Stimulated activated CD4-positive, alpha-beta T cell treated with anti-CD3 and anti-CD28 coated beads, Interleukin-4, amount 100 ng/mL, for 4 hours (primary cell): ENCODE measurements at regions not wholly inside any gene's neighbourhood (a gene's known extent, or its start where the extent isn't known, plus 50 kb on each side); places are given as distances from the start of the nearest gene placed in this dataset.
"Not testable (repeated sequence)": the region's sequence is repeated elsewhere in the genome, so short reads cannot be mapped to it uniquely, and the experiment has no call there.

Experiments used
- DNase-seq, 2 experiments: peaks; one replicate each; pipeline ENCODE4 v3.0.0-alpha.2; 2020

GRCh38 chr11:135075740-135076139 lies 663.7 kb upstream of the B3GAT1 start:
- DNase-seq: peak; percentile 15

DNA sequence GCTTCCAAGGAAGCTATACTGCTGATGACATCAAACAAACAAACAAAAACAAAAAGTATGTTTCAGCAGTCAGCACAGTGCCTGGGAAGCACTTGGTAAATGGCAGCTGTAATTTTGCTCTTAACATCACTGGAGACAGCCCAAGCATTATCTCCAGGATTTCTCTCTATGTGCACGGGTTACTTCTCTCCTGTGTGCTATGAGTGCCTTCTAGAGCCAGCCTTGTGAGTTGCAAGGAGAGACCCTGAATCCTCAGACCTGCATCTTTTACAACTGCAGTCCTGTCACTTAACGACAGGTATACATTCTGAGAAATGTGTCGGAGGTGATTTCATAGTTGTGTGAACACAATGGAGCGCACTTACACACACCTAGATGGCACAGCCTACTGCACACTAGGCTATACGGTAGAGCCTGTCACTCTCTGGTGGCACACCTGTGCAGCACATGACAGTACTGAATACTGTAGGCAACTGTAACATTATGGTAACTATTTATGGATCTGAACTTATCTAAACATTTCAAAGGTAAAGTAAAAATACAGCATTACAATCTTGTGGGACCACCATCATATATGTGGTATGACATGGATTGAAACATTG lies 662.5 kb upstream of the B3GAT1 start:
- no peak for DNase-seq

DNA sequence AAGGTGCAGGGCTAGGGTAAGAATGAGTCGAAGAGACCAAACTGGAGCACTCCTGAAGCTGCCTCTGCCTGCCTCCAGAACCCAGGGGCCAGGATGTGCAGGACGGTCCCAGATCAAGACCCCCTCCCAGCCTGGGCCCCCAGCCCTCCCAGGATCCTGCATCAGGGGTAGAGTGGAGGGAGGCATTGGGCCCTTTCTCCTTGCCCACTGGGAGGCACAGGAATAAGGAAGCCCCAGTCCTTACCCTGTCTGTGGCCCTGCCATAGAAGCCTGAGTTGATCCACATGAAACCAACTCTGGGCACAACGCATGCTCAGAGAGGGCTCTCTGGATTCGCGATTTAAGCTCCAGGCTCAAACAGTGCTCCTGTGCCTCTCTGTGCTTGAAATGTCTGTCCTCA lies 661.8 kb upstream of the B3GAT1 start:
- DNase-seq: no peak

GRCh38 chr11:135073381-135073780 lies 661.3 kb upstream of the B3GAT1 start:
- DNase-seq: no peak

DNA sequence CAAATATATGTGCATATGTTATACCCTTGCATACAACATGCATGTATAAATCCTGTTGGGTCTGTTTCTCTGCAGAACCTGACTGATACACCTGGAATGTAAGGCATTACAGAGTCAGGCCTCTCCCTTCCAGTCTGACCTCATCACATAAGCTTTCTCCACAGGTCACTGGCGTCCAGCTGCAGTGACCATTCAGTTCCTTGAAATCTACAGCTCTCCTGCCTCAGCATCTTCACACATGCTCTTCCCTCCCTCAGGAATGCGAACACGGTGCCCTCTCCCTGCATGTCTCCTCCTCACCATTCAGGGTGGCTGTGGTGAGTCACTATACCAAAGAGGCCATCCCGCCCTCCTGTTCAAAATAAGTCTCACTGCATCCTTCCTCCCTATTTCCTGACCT lies 657.8 kb upstream of the B3GAT1 start:
- no peak for DNase-seq

DNA sequence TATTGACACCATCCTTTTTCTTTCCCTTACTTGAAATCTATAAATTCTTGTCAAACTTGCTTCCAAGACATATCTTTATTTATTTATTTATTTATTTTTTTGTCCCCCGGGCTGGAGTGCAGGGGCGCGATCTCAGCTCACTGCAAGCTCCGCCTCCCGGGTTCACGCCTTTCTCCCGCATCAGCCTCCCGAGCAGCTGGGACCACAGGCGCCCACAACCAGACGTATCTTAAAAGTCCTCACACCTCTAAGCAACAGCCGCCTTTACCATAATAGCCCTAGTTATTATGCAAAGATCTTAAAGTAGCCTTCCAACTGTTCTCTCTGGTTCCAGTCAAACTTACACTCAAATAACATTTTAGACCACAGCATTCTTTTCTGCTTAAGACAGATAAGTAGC lies 657.0 kb upstream of the B3GAT1 start:
- no peak for DNase-seq

- no peak for DNase-seq
Measured at GRCh38 chr11:135062994-135063393, 651.0 kb upstream of the B3GAT1 start.

GRCh38 chr11:135061166-135061565 lies 649.1 kb upstream of the B3GAT1 start:
- DNase-seq: no peak

DNA sequence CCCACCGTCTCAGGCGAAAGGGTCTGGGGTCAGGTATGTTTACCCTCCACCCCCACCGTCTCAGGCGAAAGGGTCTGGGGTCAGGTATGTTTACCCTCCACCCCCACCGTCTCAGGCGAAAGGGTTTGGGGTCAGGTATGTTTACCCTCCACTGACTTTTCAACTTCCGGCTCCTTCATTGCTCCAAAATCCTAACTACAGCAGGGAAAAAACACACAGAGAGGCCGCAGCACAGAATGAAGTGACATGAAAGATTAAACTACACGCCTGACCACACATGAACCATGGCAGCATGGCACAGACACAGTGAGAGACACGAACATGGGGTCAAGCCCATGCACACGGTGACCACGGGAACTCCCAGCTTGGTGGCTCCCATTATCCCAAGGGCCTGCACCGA lies 634.9 kb upstream of the B3GAT1 start:
- DNase-seq: no peak

GRCh38 chr11:135046556-135046955 lies 634.5 kb upstream of the B3GAT1 start:
- DNase-seq: no peak

GRCh38 chr11:135043434-135043833 lies 631.4 kb upstream of the B3GAT1 start:
- no peak for DNase-seq

DNA sequence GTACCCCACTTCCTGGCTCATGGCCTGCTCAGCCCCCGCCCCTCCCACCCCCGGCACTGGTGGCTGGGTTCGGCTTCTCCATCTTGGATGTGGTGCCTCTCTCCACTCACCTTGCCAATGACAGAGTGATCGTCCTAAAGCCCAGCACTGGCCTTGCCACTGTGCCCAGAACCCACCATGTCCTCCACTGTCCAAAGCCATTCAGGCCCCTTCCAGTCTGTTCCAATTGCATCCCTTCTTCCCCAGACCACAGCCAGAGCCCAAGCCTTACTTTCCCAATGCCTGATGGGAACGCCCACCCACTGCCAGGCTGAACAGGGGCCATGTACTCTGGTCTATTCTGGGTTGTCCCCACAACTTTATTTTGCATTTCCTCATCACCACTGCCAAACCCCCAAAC lies 625.8 kb upstream of the B3GAT1 start:
- DNase-seq: no peak

GRCh38 chr11:135036488-135037297 lies 624.7 kb upstream of the B3GAT1 start:
- DNase-seq: no peak

DNA sequence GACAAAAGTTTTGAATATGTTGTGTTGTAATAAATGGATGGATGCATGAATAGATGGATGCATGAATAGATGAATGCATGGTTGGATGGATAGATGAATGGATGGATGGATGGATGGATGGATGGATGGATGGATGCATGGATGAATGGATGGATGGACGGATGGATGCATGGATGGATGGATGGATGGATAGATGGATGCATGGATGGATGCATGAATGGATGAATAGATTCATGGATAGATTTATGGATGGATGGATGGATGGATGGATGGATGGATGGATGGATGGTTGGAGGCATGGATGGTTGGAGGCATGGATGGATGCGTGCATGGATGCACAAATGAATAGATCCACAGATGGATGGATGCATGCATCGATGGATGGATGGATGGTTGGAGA lies 623.2 kb upstream of the B3GAT1 start:
- no peak for DNase-seq

GRCh38 chr11:135033540-135033939 lies 621.5 kb upstream of the B3GAT1 start:
- DNase-seq: no peak

DNA sequence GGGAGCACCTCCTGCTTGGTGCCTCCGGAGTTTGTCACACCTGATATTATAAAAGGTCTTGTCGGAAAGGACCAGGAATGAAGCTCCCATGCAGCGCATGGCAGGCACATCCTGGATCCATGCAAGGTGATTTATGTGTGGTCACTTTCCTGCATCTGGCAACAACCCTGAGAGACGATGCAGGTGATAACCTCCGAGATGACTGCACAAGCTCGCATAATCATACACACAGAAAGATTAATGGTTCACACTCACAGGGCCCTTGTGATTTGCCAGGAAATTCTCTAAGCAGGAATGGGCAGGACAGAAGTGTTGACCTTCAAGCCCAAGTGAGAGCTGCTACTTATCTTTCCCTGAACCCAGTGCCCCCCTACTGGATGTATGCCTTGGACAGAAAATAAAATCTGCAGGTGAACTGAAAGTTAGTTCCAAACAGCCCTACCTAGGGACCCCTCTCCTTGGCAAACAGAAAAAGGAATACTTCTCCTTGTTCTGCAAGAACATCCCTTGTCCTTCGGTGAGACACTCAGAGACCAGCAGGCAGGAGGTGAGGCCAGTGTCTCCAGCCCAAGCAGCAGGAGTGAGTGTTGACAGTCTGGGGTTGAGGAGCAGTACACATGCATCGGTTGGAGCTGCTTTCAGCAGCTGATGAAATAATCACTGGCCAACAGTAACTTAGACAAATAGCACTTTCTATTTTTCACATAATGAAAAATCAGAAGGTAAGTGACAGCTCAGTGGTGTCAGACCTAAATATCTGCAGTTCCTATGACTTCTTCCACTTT lies 619.4 kb upstream of the B3GAT1 start:
- DNase-seq: no peak

DNA sequence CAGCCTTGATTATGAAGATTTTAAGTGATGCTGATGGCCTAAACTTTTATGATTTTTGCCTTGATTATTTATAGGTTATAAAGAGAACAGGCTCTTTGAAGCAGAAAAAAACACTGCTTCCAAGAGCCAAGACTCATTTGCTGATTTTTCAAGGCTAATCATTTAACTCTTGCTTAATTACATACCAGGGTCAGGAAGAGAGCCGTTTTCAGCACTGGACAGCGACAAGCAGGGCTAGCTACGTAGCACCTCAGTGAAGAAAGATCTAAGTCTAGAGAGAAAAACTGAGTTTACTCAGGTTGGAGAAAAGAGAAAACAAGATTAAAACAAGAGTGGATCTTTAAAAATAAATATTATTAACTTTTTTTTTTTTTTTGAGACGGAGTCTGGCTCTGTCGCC lies 615.4 kb upstream of the B3GAT1 start:
- no peak for DNase-seq

GRCh38 chr11:135023499-135023898 lies 611.5 kb upstream of the B3GAT1 start:
- no peak for DNase-seq

GRCh38 chr11:135022454-135022853 lies 610.4 kb upstream of the B3GAT1 start:
- no peak for DNase-seq

DNA sequence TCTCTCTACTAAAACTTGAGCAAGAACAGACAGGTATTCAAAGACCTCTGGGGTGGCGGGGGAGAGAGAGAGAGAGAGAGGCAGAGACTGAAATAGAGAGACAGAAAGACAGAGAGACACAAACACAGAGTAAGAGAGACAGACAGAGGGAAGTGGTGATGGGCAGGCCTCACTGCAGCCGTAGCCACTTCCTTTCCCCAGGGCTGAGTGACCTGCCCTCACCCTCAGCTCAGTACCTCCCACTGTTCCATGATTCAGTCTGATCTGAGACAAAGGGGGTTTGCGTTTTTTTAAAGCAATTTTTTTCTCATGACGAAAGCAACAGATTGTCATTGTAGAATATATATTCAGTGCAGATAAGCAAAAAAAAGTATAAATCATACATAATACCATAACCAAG lies 607.9 kb upstream of the B3GAT1 start:
- DNase-seq: no peak

- no peak for DNase-seq
Measured at GRCh38 chr11:135019343-135019871, 607.4 kb upstream of the B3GAT1 start.

DNA sequence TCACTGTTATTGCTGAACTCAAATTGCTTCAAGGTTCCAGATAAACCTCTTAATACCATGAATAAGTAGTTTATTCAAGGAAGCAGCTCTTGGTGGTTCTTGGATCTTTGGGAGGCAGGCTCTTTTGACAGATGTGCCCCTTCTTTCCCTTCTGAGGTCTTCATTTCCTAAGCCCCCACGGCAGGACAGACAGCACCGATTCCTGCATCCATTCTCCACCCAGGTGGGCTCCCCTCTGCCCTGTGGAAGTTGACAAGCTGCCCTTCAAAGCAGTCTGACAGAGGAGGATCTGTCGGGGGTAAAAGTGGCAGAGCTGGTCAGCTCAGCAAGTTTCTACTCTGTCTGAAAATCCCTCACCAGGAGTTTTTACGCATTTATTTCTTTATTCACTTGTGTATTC lies 605.3 kb upstream of the B3GAT1 start:
- DNase-seq: no peak

GRCh38 chr11:135015966-135016365 lies 603.9 kb upstream of the B3GAT1 start:
- no peak for DNase-seq

- not testable (repeated sequence) for DNase-seq
Measured at GRCh38 chr11:135011313-135011712, 599.3 kb upstream of the B3GAT1 start.
